ENCODE measurements at regions not wholly inside any gene's neighbourhood (a gene's known extent, or its start where the extent isn't known, plus 50 kb on each side); places are given as distances from the start of the nearest gene placed in this dataset.
A peak's percentile ranks its signal among the peaks of the same experiment; 100 is the strongest.

GRCh38 chr17:77001487-77001886 lies 133.3 kb downstream of the MGAT5B start:
- Histone ChIP-seq H3K4me1 (ENCODE audit: insufficient read depth, low read length) (peaks cover 14% of the 10 kb centered on the region), H3K36me3 (ENCODE audit: insufficient read depth, low read length) (no peaks in the 10 kb centered on the region), H3K9me3 (ENCODE audit: low read length) (no peaks in the 10 kb centered on the region), H2AFZ (ENCODE audit: low read depth, low read length) (no peak overlapping the region), H3K4me3 (ENCODE audit: low read length) (no peak overlapping the region), H3K27me3 (ENCODE audit: insufficient read depth, low read length) (no peaks in the 10 kb centered on the region)

GRCh38 chr17:77002103-77003045 lies 134.2 kb downstream of the MGAT5B start:
- Histone ChIP-seq H3K4me1 (ENCODE audit: insufficient read depth, low read length) (peaks cover 14% of the 10 kb centered on the region), H3K4me3 (ENCODE audit: low read length) (no peak overlapping the region), H3K27me3 (ENCODE audit: insufficient read depth, low read length) (no peaks in the 10 kb centered on the region), H3K36me3 (ENCODE audit: insufficient read depth, low read length) (no peaks in the 10 kb centered on the region), H2AFZ (ENCODE audit: low read depth, low read length) (peak overlapping the region; percentile 7), H3K9me3 (ENCODE audit: low read length) (no peaks in the 10 kb centered on the region)

- H3K36me3 ChIP-seq (ENCODE audit: insufficient read depth, low read length): no peaks in the 10 kb centered on the region
- peaks cover 12% of the 10 kb centered on the region for H3K4me1 ChIP-seq (ENCODE audit: insufficient read depth, low read length)
- H3K4me3 ChIP-seq (ENCODE audit: low read length): no peak overlapping the region
- H3K9me3 ChIP-seq (ENCODE audit: low read length): no peaks in the 10 kb centered on the region
- no peaks in the 10 kb centered on the region for H3K27me3 ChIP-seq (ENCODE audit: insufficient read depth, low read length)
- H2AFZ ChIP-seq (ENCODE audit: low read depth, low read length): no peak overlapping the region
These were observed 135.5 kb downstream of the MGAT5B start for GRCh38 chr17:77003699-77004098.

GRCh38 chr17:77006971-77007649 lies 133.7 kb upstream of the SEC14L1 start:
- Histone ChIP-seq H3K27me3 (ENCODE audit: insufficient read depth, low read length) (no peaks in the 10 kb centered on the region), H3K36me3 (ENCODE audit: insufficient read depth, low read length) (no peaks in the 10 kb centered on the region)

GRCh38 chr17:77009877-77010276 lies 130.9 kb upstream of the SEC14L1 start:
- H3K9me3 ChIP-seq (ENCODE audit: low read length): no peaks in the 10 kb centered on the region
- no peaks in the 10 kb centered on the region for H3K36me3 ChIP-seq (ENCODE audit: insufficient read depth, low read length)
- no peaks in the 10 kb centered on the region for H3K27me3 ChIP-seq (ENCODE audit: insufficient read depth, low read length)
- H2AFZ ChIP-seq (ENCODE audit: low read depth, low read length): no peak overlapping the region
- no peaks in the 10 kb centered on the region for H3K4me1 ChIP-seq (ENCODE audit: insufficient read depth, low read length)
- no peak overlapping the region for H3K4me3 ChIP-seq (ENCODE audit: low read length)

More at GRCh38 chr17:77006971-77007649, 133.7 kb upstream of the SEC14L1 start:
- no peak overlapping the region for H3K4me3 ChIP-seq (ENCODE audit: low read length)
- no peak overlapping the region for H2AFZ ChIP-seq (ENCODE audit: low read depth, low read length)
- peaks cover 5% of the 10 kb centered on the region for H3K4me1 ChIP-seq (ENCODE audit: insufficient read depth, low read length)
- H3K9me3 ChIP-seq (ENCODE audit: low read length): no peaks in the 10 kb centered on the region

GRCh38 chr17:77010667-77011066 lies 130.1 kb upstream of the SEC14L1 start:
- Histone ChIP-seq H3K9me3 (ENCODE audit: low read length) (no peaks in the 10 kb centered on the region), H3K4me1 (ENCODE audit: insufficient read depth, low read length) (no peaks in the 10 kb centered on the region), H2AFZ (ENCODE audit: low read depth, low read length) (no peak overlapping the region), H3K27me3 (ENCODE audit: insufficient read depth, low read length) (no peaks in the 10 kb centered on the region), H3K4me3 (ENCODE audit: low read length) (no peak overlapping the region), H3K36me3 (ENCODE audit: insufficient read depth, low read length) (no peaks in the 10 kb centered on the region)

- H3K36me3 ChIP-seq (ENCODE audit: insufficient read depth, low read length): no peaks in the 10 kb centered on the region
- H3K4me1 ChIP-seq (ENCODE audit: insufficient read depth, low read length): no peaks in the 10 kb centered on the region
- no peak overlapping the region for H2AFZ ChIP-seq (ENCODE audit: low read depth, low read length)
- H3K9me3 ChIP-seq (ENCODE audit: low read length): no peaks in the 10 kb centered on the region
- H3K27me3 ChIP-seq (ENCODE audit: insufficient read depth, low read length): no peaks in the 10 kb centered on the region
- no peak overlapping the region for H3K4me3 ChIP-seq (ENCODE audit: low read length)
These were observed 129.4 kb upstream of the SEC14L1 start for GRCh38 chr17:77011173-77012011.

GRCh38 chr17:77018504-77018903 lies 122.3 kb upstream of the SEC14L1 start:
- Histone ChIP-seq H3K4me1 (ENCODE audit: insufficient read depth, low read length) (no peaks in the 10 kb centered on the region), H2AFZ (ENCODE audit: low read depth, low read length) (no peak overlapping the region)

GRCh38 chr17:77019893-77020379 lies 120.8 kb upstream of the SEC14L1 start:
- no peaks in the 10 kb centered on the region for H3K36me3 ChIP-seq (ENCODE audit: insufficient read depth, low read length)
- no peak overlapping the region for H3K4me3 ChIP-seq (ENCODE audit: low read length)
- no peaks in the 10 kb centered on the region for H3K4me1 ChIP-seq (ENCODE audit: insufficient read depth, low read length)
- no peaks in the 10 kb centered on the region for H3K9me3 ChIP-seq (ENCODE audit: low read length)
- H2AFZ ChIP-seq (ENCODE audit: low read depth, low read length): no peak overlapping the region
- H3K27me3 ChIP-seq (ENCODE audit: insufficient read depth, low read length): peaks cover 2% of the 10 kb centered on the region

More at GRCh38 chr17:77018504-77018903, 122.3 kb upstream of the SEC14L1 start:
- Histone ChIP-seq H3K27me3 (ENCODE audit: insufficient read depth, low read length) (no peaks in the 10 kb centered on the region), H3K36me3 (ENCODE audit: insufficient read depth, low read length) (no peaks in the 10 kb centered on the region), H3K9me3 (ENCODE audit: low read length) (no peaks in the 10 kb centered on the region), H3K4me3 (ENCODE audit: low read length) (no peak overlapping the region)

GRCh38 chr17:77020973-77021372 lies 119.8 kb upstream of the SEC14L1 start:
- peaks cover 2% of the 10 kb centered on the region for H3K27me3 ChIP-seq (ENCODE audit: insufficient read depth, low read length)
- no peaks in the 10 kb centered on the region for H3K4me1 ChIP-seq (ENCODE audit: insufficient read depth, low read length)
- H3K4me3 ChIP-seq (ENCODE audit: low read length): no peak overlapping the region
- H3K36me3 ChIP-seq (ENCODE audit: insufficient read depth, low read length): no peaks in the 10 kb centered on the region
- H3K9me3 ChIP-seq (ENCODE audit: low read length): no peaks in the 10 kb centered on the region
- H2AFZ ChIP-seq (ENCODE audit: low read depth, low read length): no peak overlapping the region

- H3K4me1 ChIP-seq (ENCODE audit: insufficient read depth, low read length): no peaks in the 10 kb centered on the region
- H3K27me3 ChIP-seq (ENCODE audit: insufficient read depth, low read length): peaks cover 2% of the 10 kb centered on the region
- no peaks in the 10 kb centered on the region for H3K36me3 ChIP-seq (ENCODE audit: insufficient read depth, low read length)
- H3K9me3 ChIP-seq (ENCODE audit: low read length): no peaks in the 10 kb centered on the region
- no peak overlapping the region for H3K4me3 ChIP-seq (ENCODE audit: low read length)
- no peak overlapping the region for H2AFZ ChIP-seq (ENCODE audit: low read depth, low read length)
These were observed 118.0 kb upstream of the SEC14L1 start for GRCh38 chr17:77022766-77023165.

- H3K36me3 ChIP-seq (ENCODE audit: insufficient read depth, low read length): no peaks in the 10 kb centered on the region
- no peak overlapping the region for H3K4me3 ChIP-seq (ENCODE audit: low read length)
- no peaks in the 10 kb centered on the region for H3K9me3 ChIP-seq (ENCODE audit: low read length)
- H3K27me3 ChIP-seq (ENCODE audit: insufficient read depth, low read length): peaks cover 2% of the 10 kb centered on the region
- no peaks in the 10 kb centered on the region for H3K4me1 ChIP-seq (ENCODE audit: insufficient read depth, low read length)
- H2AFZ ChIP-seq (ENCODE audit: low read depth, low read length): no peak overlapping the region
These were observed 115.0 kb upstream of the SEC14L1 start for GRCh38 chr17:77025781-77026180.

Data from neuron (in vitro differentiated cells).